Esophagus (tissue), 2 donors: ENCODE measurements at regions not wholly inside any gene's neighbourhood (a gene's known extent, or its start where the extent isn't known, plus 50 kb on each side); places are given as distances from the start of the nearest gene placed in this dataset.
"Not testable (repeated sequence)": the region's sequence is repeated elsewhere in the genome, so short reads cannot be mapped to it uniquely, and the experiment has no call there.

Experiments used
- H3K27ac ChIP-seq, 2 donors: one replicate each; pipeline ENCODE4 v1.5.1; 2013; ENCODE audit warnings: low read depth in 2 of 2, mild to moderate bottlenecking in 2 of 2, inconsistent platforms in 1 of 2, low read length in 1 of 2, moderate library complexity in 1 of 2
- H3K27me3 ChIP-seq, 2 donors: one replicate each; pipeline ENCODE4 v1.6.1; 2013; ENCODE audit warnings: low read length in 2 of 2, control low read depth in 1 of 2, mild to moderate bottlenecking in 1 of 2; ENCODE audit not compliant: insufficient read depth in 2 of 2, control insufficient read depth in 1 of 2
- H3K36me3 ChIP-seq, 2 donors: one replicate each; pipeline ENCODE4 v1.6.1; 2013; ENCODE audit warnings: low read length in 1 of 2; ENCODE audit not compliant: control insufficient read depth in 2 of 2, insufficient read depth in 2 of 2
- H3K4me1 ChIP-seq, 2 donors: one replicate each; pipeline ENCODE4 v1.6.1; 2013; ENCODE audit warnings: low read length in 1 of 2; ENCODE audit not compliant: control insufficient read depth in 2 of 2, insufficient read depth in 2 of 2
- H3K4me3 ChIP-seq, 2 donors: one replicate each; pipeline ENCODE4 v1.5.1; 2013; ENCODE audit warnings: low read length in 2 of 2, mild to moderate bottlenecking in 2 of 2, low read depth in 1 of 2, moderate library complexity in 1 of 2
- H3K9me3 ChIP-seq, 2 donors: one replicate each; pipeline ENCODE4 v1.6.1; 2013; ENCODE audit warnings: mild to moderate bottlenecking in 2 of 2, low read depth in 1 of 2, low read length in 1 of 2, moderate library complexity in 1 of 2; ENCODE audit not compliant: control insufficient read depth in 2 of 2, insufficient read depth in 1 of 2
- WGBS, 2 donors: extraction: QIAGEN DNeasy Blood & Tissue Kit; methylation state at CpG; one replicate each; pipeline ENCODE4 v1.1.7; 2013; 5-methylcytosine and 5-hydroxymethylcytosine counted together
- donor health status: healthy with polysubstance abuse.
- donor health status: Bipolar disorder and iron deficiency.

GRCh38 chr9:15055284-15055683, 145.1 kb upstream of the FREM1 start:
- not testable (repeated sequence) for H3K4me1 ChIP-seq, H3K27me3 ChIP-seq, H3K4me3 ChIP-seq, H3K27ac ChIP-seq, H3K9me3 ChIP-seq, H3K36me3 ChIP-seq
- 65 to 66% methylated on average over 4 of the region's 4 CpGs for WGBS, 2 donors

- Histone ChIP-seq H3K9me3 (no peaks in the 10 kb centered on the region), H3K36me3 (no peaks in the 10 kb centered on the region), H3K4me1 (no peaks in the 10 kb centered on the region), H3K4me3 (no peak overlapping the region), H3K27me3 (no peaks in the 10 kb centered on the region), H3K27ac (no peak overlapping the region)
- 52 to 55% methylated on average over 1 of the region's 1 CpG for WGBS, 2 donors
Measured at GRCh38 chr9:15048772-15049171, 138.5 kb upstream of the FREM1 start.

DNA sequence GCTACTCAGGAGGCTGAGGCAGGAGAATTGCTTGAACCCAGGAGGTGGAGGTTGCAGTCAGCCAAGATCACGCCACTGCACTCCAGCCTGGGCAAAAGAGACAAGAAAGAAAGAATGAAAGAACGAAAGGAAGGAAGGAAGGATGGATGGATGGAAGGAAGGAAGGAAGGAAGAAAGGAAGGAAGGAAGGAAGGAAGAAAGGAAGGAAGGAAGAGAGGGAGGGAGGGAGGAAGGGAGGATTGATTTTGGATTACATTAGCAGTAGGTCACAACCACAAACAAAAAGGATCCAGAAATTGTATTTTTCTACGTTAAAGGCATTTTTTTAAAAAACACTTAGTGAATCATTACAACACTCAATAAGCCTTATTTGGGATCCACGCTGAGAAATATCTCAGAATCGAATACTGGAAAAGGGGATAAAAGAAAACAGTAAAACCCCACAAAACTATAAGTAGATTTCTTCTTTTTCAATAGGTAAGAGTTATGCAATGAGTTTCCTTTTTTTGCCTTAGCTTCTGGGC, 136.9 kb upstream of the FREM1 start:
- no peaks in the 10 kb centered on the region for H3K36me3 ChIP-seq
- no peaks in the 10 kb centered on the region for H3K27me3 ChIP-seq
- 78 to 81% methylated on average over 5 of the region's 5 CpGs for WGBS, 2 donors
- no peak overlapping the region for H3K27ac ChIP-seq
- no peaks in the 10 kb centered on the region for H3K4me1 ChIP-seq
- no peak overlapping the region for H3K4me3 ChIP-seq
- H3K9me3 ChIP-seq, result no peaks in the 10 kb centered on the region

DNA sequence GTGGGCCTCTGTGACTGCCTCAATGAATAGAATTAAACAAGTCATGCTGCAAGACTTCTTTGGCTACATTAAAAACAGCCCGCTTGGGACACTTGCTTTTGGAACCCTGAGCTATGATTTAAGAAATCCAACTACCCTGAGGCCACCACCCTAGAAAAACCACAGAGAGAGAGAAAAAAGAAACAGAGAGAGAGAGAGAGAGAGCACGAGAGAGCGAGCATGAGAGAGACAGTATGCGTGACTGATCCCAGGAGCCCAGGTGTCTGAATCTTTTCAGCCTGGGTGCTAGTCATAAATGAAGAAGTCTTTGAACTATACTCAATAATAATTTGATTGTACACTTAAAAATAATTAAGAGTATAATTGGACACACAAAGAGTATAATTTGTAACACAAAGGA, 123.1 kb upstream of the FREM1 start:
- no peaks in the 10 kb centered on the region for H3K36me3 ChIP-seq
- H3K27ac ChIP-seq, result no peak overlapping the region
- 87 to 91% methylated on average over 4 of the region's 4 CpGs for WGBS, 2 donors
- no peaks in the 10 kb centered on the region for H3K9me3 ChIP-seq
- H3K4me1 ChIP-seq, result no peaks in the 10 kb centered on the region
- no peaks in the 10 kb centered on the region for H3K27me3 ChIP-seq
- no peak overlapping the region for H3K4me3 ChIP-seq

GRCh38 chr9:15032860-15033259, 122.6 kb upstream of the FREM1 start:
- Histone ChIP-seq H3K27me3 (no peaks in the 10 kb centered on the region), H3K36me3 (no peaks in the 10 kb centered on the region), H3K4me3 (no peak overlapping the region), H3K4me1 (no peaks in the 10 kb centered on the region), H3K9me3 (no peaks in the 10 kb centered on the region), H3K27ac (no peak overlapping the region)
- WGBS, 2 donors, result 87 to 88% methylated on average over 1 of the region's 1 CpG

DNA sequence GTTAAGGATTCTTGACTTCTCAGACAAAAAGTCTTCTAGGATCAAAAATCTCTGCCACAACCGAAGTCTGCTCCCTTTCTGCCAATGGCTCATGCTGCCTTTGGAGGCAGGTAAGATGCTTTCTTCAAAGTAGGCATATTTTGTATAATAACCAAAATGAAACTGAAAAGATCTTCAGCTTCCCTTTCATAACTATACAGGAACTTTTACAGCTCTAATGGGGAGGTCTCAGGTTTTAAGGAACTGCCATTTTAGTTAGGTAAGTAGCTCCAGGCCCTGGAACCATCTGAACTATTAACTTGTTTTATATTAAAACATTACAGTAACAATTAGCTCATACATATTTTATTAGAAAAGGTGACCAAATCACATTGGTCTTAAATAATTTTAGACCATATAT, 110.9 kb upstream of the FREM1 start:
- WGBS, 2 donors, result 58 to 75% methylated on average over 1 of the region's 1 CpG
- H3K4me1 ChIP-seq, result no peaks in the 10 kb centered on the region
- no peak overlapping the region for H3K27ac ChIP-seq
- H3K9me3 ChIP-seq, result no peaks in the 10 kb centered on the region
- no peaks in the 10 kb centered on the region for H3K36me3 ChIP-seq
- H3K4me3 ChIP-seq, result no peak overlapping the region
- H3K27me3 ChIP-seq, result no peaks in the 10 kb centered on the region

DNA sequence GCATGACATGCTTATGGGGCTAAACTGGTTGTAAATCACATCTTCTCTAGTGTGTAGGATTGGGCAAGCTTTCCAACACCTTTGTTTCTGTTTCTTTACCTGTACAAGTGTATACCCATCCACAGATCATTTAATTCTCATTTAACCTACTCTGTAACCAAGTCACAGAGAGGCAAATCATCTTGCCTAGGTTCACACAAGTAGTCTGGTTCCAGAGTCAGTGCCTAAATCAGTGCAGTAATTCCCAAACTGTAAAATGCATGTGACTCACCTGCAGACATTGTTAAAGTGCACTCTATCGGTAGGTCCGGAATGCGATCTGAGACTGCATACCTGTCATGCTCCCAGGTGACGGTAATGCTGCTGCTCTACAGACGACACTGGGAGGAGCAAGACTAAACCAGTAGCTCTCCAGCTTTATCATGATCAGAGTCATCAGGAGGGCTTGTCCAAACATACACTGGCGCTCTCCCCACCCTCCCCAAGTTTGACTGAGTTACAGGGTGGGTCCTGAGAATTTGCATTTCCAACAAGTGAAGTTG, 107.9 kb upstream of the FREM1 start:
- H3K36me3 ChIP-seq, result no peaks in the 10 kb centered on the region
- H3K4me1 ChIP-seq, result no peaks in the 10 kb centered on the region
- H3K27me3 ChIP-seq, result no peaks in the 10 kb centered on the region
- H3K4me3 ChIP-seq, result no peak overlapping the region
- no peaks in the 10 kb centered on the region for H3K9me3 ChIP-seq
- no peak overlapping the region for H3K27ac ChIP-seq
- 70 to 79% methylated on average over 6 of the region's 6 CpGs for whole genome bisulfite sequencing, 2 donors

DNA sequence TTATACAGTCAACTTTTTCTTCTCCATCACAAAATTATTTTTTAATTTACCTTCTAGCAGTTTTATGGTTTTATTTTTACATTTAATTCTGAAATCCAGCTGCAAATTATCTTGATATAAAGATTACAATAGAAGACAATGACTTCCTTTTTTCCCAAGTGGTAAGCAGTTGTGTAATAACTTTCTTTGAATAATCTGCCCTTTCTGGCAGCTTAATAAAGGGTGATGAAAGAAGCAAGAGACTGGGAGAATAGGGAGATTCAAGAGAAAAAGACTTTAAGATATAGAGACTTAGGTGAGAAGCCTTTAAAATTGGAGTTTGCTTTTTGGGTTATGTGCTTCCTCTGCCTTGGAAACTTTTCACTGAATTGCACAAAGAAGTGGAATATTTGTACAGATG, 100.4 kb upstream of the FREM1 start:
- Histone ChIP-seq H3K27ac (no peak overlapping the region), H3K36me3 (no peaks in the 10 kb centered on the region), H3K9me3 (no peaks in the 10 kb centered on the region), H3K27me3 (no peaks in the 10 kb centered on the region), H3K4me3 (no peak overlapping the region), H3K4me1 (no peaks in the 10 kb centered on the region)

DNA sequence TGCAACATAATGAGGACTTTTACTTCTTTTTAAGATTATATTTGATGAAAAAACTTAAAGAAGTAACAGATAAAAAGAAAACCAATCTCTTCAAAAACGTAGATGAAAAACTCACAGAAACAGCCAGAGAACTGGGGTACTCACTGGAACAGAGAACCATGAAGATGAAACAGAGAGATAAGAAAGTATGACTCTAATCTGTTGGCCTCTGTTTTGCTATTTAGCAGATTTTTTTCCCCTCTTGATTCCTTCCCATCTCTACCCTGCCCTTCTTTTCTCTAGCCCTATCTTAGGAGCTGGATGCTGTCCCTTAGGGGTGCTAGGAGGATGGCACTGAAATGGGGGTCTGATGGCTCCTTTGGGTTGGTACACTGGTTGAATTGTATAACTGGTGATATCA, 97.5 kb upstream of the FREM1 start:
- WGBS, 2 donors, result 40 to 50% methylated on average over 1 of the region's 1 CpG
- Histone ChIP-seq H3K4me1 (no peaks in the 10 kb centered on the region), H3K9me3 (no peaks in the 10 kb centered on the region), H3K4me3 (no peak overlapping the region), H3K27me3 (no peaks in the 10 kb centered on the region), H3K36me3 (no peaks in the 10 kb centered on the region), H3K27ac (no peak overlapping the region)

GRCh38 chr9:14994738-14995137, 84.5 kb upstream of the FREM1 start:
- H3K9me3 ChIP-seq, result peaks cover 0 to 3% of the 10 kb centered on the region in 2 donors
- no peak overlapping the region for H3K4me3 ChIP-seq
- H3K4me1 ChIP-seq, result no peaks in the 10 kb centered on the region
- no peaks in the 10 kb centered on the region for H3K36me3 ChIP-seq
- WGBS, 2 donors, result 47 to 58% methylated on average over 1 of the region's 1 CpG
- H3K27ac ChIP-seq, result no peak overlapping the region
- no peaks in the 10 kb centered on the region for H3K27me3 ChIP-seq
